LNCaP clone FGC (cell line): ENCODE measurements at regions not wholly inside any gene's neighbourhood (a gene's known extent, or its start where the extent isn't known, plus 50 kb on each side); places are given as distances from the start of the nearest gene placed in this dataset.
"Not testable (repeated sequence)": the region's sequence is repeated elsewhere in the genome, so short reads cannot be mapped to it uniquely, and the experiment has no call there.

Experiments used
- DNase-seq: peaks from one replicate; pipeline ENCODE4 v3.0.0-alpha.2; 2011; ENCODE audit warnings: low read depth
- H3K4me3 ChIP-seq: 2 replicates; pipeline ENCODE4 v1.5.1; 2011; ENCODE audit warnings: mild to moderate bottlenecking, low read depth, low read length, control low read depth
- CTCF ChIP-seq: IDR thresholded peaks from 2 replicates; pipeline ENCODE4 v1.5.1; 2012; ENCODE audit warnings: mild to moderate bottlenecking; ENCODE audit not compliant: control insufficient read depth, insufficient read depth; ENCODE audit errors: extremely low read depth

- no peak for TF ChIP-seq CTCF
- no peak for DNase-seq
- H3K4me3 ChIP-seq, result no peak overlapping the region
Observed at GRCh38 chr9:115847216-115847615, 306.4 kb upstream of the PAPPA start.

GRCh38 chr9:115849679-115850412, 303.7 kb upstream of the PAPPA start:
- no peak for DNase-seq
- no peak for TF ChIP-seq CTCF
- no peak overlapping the region for H3K4me3 ChIP-seq

- H3K4me3 ChIP-seq, result no peak overlapping the region
- TF ChIP-seq CTCF, result no peak
- no peak for DNase-seq
Observed at GRCh38 chr9:115850548-115851304, 302.9 kb upstream of the PAPPA start.

- no peak for TF ChIP-seq CTCF
- H3K4me3 ChIP-seq, result no peak overlapping the region
- DNase-seq, result no peak
Observed at GRCh38 chr9:115855458-115856133, 298.0 kb upstream of the PAPPA start.

GRCh38 chr9:115858421-115858820, 295.2 kb upstream of the PAPPA start:
- H3K4me3 ChIP-seq, result not testable (repeated sequence)
- DNase-seq, result peak; percentile 37

GRCh38 chr9:115862021-115862420, 291.6 kb upstream of the PAPPA start:
- TF ChIP-seq CTCF, result no peak
- no peak overlapping the region for H3K4me3 ChIP-seq
- no peak for DNase-seq

GRCh38 chr9:115864581-115864980, 289.0 kb upstream of the PAPPA start:
- no peak overlapping the region for H3K4me3 ChIP-seq
- no peak for TF ChIP-seq CTCF

More at GRCh38 chr9:115864581-115864980, 289.0 kb upstream of the PAPPA start:
- DNase-seq, result no peak
